Neural cell (in vitro differentiated cells): ENCODE measurements at regions not wholly inside any gene's neighbourhood (a gene's known extent, or its start where the extent isn't known, plus 50 kb on each side); places are given as distances from the start of the nearest gene placed in this dataset.

ENCODE experiments used
- H2AFZ ChIP-seq: fragments of 200-600, 300-800 bp; sonication (generic), shearing (Covaris generic); 2 replicates; pipeline ENCODE4 v1.6.0; 2014; ENCODE audit warnings: low read depth, mild to moderate bottlenecking, antibody characterized with exemption, low read length, moderate library complexity
- H3F3A ChIP-seq: fragments of 200-600 bp; shearing (Covaris generic); 2 replicates; pipeline ENCODE4 v1.6.1; 2016; ENCODE audit warnings: mild to moderate bottlenecking, moderate library complexity, mixed read lengths, antibody characterized with exemption, low read length; ENCODE audit not compliant: insufficient read depth, poor library complexity, severe bottlenecking
- H3K27ac ChIP-seq: fragments of 200-600, 300-800 bp; sonication (generic), shearing (Covaris generic); 2 replicates; pipeline ENCODE4 v1.5.1; 2014; ENCODE audit warnings: mild to moderate bottlenecking, low read length, moderate library complexity
- H3K27me3 ChIP-seq: fragments of 300-800, 200-600 bp; sonication (generic), shearing (Covaris generic); 2 replicates; pipeline ENCODE4 v1.6.0; 2014; ENCODE audit warnings: mild to moderate bottlenecking, low read depth, low read length, moderate library complexity; ENCODE audit not compliant: insufficient read depth
- H3K36me3 ChIP-seq: fragments of 300-800, 200-600 bp; sonication (generic), shearing (Covaris generic); 2 replicates; pipeline ENCODE4 v1.5.1; 2014; ENCODE audit warnings: mild to moderate bottlenecking, antibody characterized with exemption, low read length, moderate library complexity; ENCODE audit not compliant: insufficient read depth
- H3K4me2 ChIP-seq: fragments of 300-800, 200-600 bp; sonication (generic), shearing (Covaris generic); 2 replicates; pipeline ENCODE4 v1.6.0; 2014; ENCODE audit warnings: mild to moderate bottlenecking, low read length
- H3K4me3 ChIP-seq: fragments of 300-800, 200-600 bp; sonication (generic), shearing (Covaris generic); 2 replicates; pipeline ENCODE4 v1.5.1; 2014; ENCODE audit warnings: mild to moderate bottlenecking, low read length, moderate library complexity
- H3K79me2 ChIP-seq: fragments of 200-600 bp; shearing (Covaris generic); replicated peaks from 2 replicates; pipeline ENCODE4 v1.6.0; 2014; ENCODE audit warnings: mild to moderate bottlenecking, low read length, moderate library complexity; ENCODE audit not compliant: insufficient read depth
- H3K9ac ChIP-seq: fragments of 300-800, 200-600 bp; sonication (generic), shearing (Covaris generic); 2 replicates; pipeline ENCODE4 v1.6.1; 2016; ENCODE audit warnings: mild to moderate bottlenecking, low read length, mixed read lengths
- H3K9me2 ChIP-seq: fragments of 200-600 bp; shearing (Covaris generic); 2 replicates; pipeline ENCODE4 v1.6.1; 2016; ENCODE audit warnings: mild to moderate bottlenecking, low read length, mixed read lengths; ENCODE audit not compliant: insufficient read depth
- H3K9me3 ChIP-seq: fragments of 200-600, 300-800 bp; sonication (generic), shearing (Covaris generic); 2 replicates; pipeline ENCODE4 v1.6.1; 2016; ENCODE audit warnings: mild to moderate bottlenecking, mixed run types, low read length, moderate library complexity, mixed read lengths
- H4K20me1 ChIP-seq: fragments of 200-600 bp; shearing (Covaris generic); 2 replicates; pipeline ENCODE4 v1.6.1; 2016; ENCODE audit warnings: mild to moderate bottlenecking, mixed run types; ENCODE audit not compliant: insufficient read depth
- CTCF ChIP-seq: fragments of 450-650 bp; IDR thresholded peaks from 2 replicates; pipeline ENCODE4 v1.5.1; 2014; ENCODE audit warnings: antibody characterized with exemption, mild to moderate bottlenecking, moderate library complexity; ENCODE audit not compliant: poor library complexity, severe bottlenecking
- EP300 ChIP-seq: fragments of 450-650 bp; conservative IDR thresholded peaks from 2 replicates; pipeline ENCODE4 v1.6.1; 2014; ENCODE audit warnings: antibody characterized with exemption, mild to moderate bottlenecking, moderate library complexity; ENCODE audit not compliant: poor library complexity, severe bottlenecking
- EZH2 ChIP-seq: fragments of 200-600, 300-800 bp; shearing (Covaris generic), sonication (generic); IDR thresholded peaks from 2 replicates; pipeline ENCODE4 v1.6.1; 2014; ENCODE audit warnings: antibody characterized with exemption, low read length, borderline replicate concordance, mild to moderate bottlenecking; ENCODE audit not compliant: insufficient read depth, poor library complexity, severe bottlenecking
- MXI1 ChIP-seq: fragments of 450-650 bp; conservative IDR thresholded peaks from 2 replicates; pipeline ENCODE4 v1.6.1; 2014; ENCODE audit warnings: antibody characterized with exemption, mild to moderate bottlenecking; ENCODE audit not compliant: poor library complexity, severe bottlenecking
- POLR2AphosphoS5 ChIP-seq: IDR thresholded peaks from 2 replicates; pipeline ENCODE4 v1.6.1; 2012
- RAD21 ChIP-seq: fragments of 450-650 bp; conservative IDR thresholded peaks from 2 replicates; pipeline ENCODE4 v1.6.1; 2014; ENCODE audit warnings: antibody characterized with exemption, mild to moderate bottlenecking, moderate library complexity
- REST ChIP-seq: IDR thresholded peaks from 2 replicates; pipeline ENCODE4 v1.6.1; 2012; ENCODE audit warnings: borderline replicate concordance
- SMC3 ChIP-seq: fragments of 450-650 bp; conservative IDR thresholded peaks from 2 replicates; pipeline ENCODE4 v1.6.1; 2014; ENCODE audit warnings: antibody characterized with exemption, mild to moderate bottlenecking, moderate library complexity; ENCODE audit not compliant: poor library complexity
- TAF1 ChIP-seq: IDR thresholded peaks from 2 replicates; pipeline ENCODE4 v1.6.1; 2012; ENCODE audit warnings: low read depth

- Histone ChIP-seq H4K20me1 (no peaks in the 10 kb centered on the region), H3K27ac (no peak overlapping the region), H3K9me3 (no peaks in the 10 kb centered on the region), H3K4me3 (no peak overlapping the region), H3K36me3 (no peaks in the 10 kb centered on the region), H3F3A (no peaks in the 10 kb centered on the region), H3K4me2 (no peak overlapping the region), H3K9ac (no peak overlapping the region), H2AFZ (no peak overlapping the region), H3K79me2 (no peaks in the 10 kb centered on the region), H3K27me3 (no peaks in the 10 kb centered on the region), H3K9me2 (no peaks in the 10 kb centered on the region)
- TF ChIP-seq SMC3: no peak
- TF ChIP-seq EP300: no peak
These were observed 246.5 kb upstream of the MIR17HG start for GRCh38 chr13:91100944-91101343.

- no peaks in the 10 kb centered on the region for H4K20me1 ChIP-seq
- no peaks in the 10 kb centered on the region for H3K9me3 ChIP-seq
- H3K27me3 ChIP-seq: no peaks in the 10 kb centered on the region
- H3K4me3 ChIP-seq: no peak overlapping the region
- TF ChIP-seq MXI1 (no peak), RAD21 (no peak), EZH2 (no peak), REST (no peak), CTCF (no peak), EP300 (no peak), TAF1 (no peak), POLR2AphosphoS5 (no peak), SMC3 (no peak)
- no peak overlapping the region for H2AFZ ChIP-seq
- no peaks in the 10 kb centered on the region for H3K79me2 ChIP-seq
- H3K27ac ChIP-seq: no peak overlapping the region
- H3K36me3 ChIP-seq: no peaks in the 10 kb centered on the region
- no peak overlapping the region for H3K4me2 ChIP-seq
- no peak overlapping the region for H3K9ac ChIP-seq
- H3F3A ChIP-seq: no peaks in the 10 kb centered on the region
- no peaks in the 10 kb centered on the region for H3K9me2 ChIP-seq
These were observed 246.1 kb upstream of the MIR17HG start for GRCh38 chr13:91101381-91101780.

DNA sequence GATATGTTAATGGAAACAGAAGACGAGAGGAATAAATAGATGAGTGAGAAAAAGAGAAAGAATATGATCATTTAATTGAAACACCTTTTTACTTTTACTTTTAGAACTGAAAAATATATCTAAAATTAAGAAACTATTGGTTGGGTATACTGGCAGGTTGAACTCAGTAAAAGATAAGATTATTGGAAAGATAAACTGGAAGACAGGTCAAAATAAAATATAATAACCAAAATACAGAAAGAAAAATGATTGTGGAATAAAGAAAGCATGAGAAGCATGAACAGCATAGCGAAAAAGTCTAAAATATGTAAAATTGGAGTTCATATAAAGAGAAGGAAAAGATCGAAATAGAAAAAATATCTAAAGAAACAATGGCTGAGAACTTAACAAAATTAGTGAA, 242.2 kb upstream of the MIR17HG start:
- Histone ChIP-seq H3K4me3 (no peak overlapping the region), H3K27ac (no peak overlapping the region), H3K9ac (no peak overlapping the region), H3K9me2 (no peaks in the 10 kb centered on the region), H2AFZ (no peak overlapping the region), H3K9me3 (no peaks in the 10 kb centered on the region), H3F3A (no peaks in the 10 kb centered on the region), H3K36me3 (no peaks in the 10 kb centered on the region), H3K4me2 (no peak overlapping the region), H3K27me3 (no peaks in the 10 kb centered on the region), H3K79me2 (no peaks in the 10 kb centered on the region), H4K20me1 (no peaks in the 10 kb centered on the region)
- TF ChIP-seq EP300: no peak
- TF ChIP-seq EZH2: no peak
- no peak for TF ChIP-seq CTCF
- TF ChIP-seq TAF1: no peak
- no peak for TF ChIP-seq RAD21
- TF ChIP-seq POLR2AphosphoS5: no peak
- TF ChIP-seq REST: no peak
- no peak for TF ChIP-seq SMC3
- no peak for TF ChIP-seq MXI1
